Coronary artery (tissue), 2 donors: ENCODE measurements at regions not wholly inside any gene's neighbourhood (a gene's known extent, or its start where the extent isn't known, plus 50 kb on each side); places are given as distances from the start of the nearest gene placed in this dataset.

ENCODE experiments used
- DNase-seq: peaks from one replicate; pipeline ENCODE4 v3.0.0-alpha.2; 2017; ENCODE audit warnings: low spot score
- H3K27ac ChIP-seq, 2 donors: fragments of 200-600 bp; sonication (generic); one replicate each; pipeline ENCODE4 v1.5.1; 2016 to 2019
- H3K4me3 ChIP-seq: fragments of 200-600 bp; sonication (generic); 2 replicates; pipeline ENCODE4 v1.5.1; 2016; ENCODE audit warnings: mild to moderate bottlenecking, moderate library complexity
- TF ChIP-seq, protein P1 (sequence below): fragments of 200-600 bp; sonication (generic); IDR thresholded peaks from one replicate; pipeline ENCODE4 v1.5.1; 2019; ENCODE audit warnings: antibody characterized with exemption

- Histone ChIP-seq H3K27ac (no peak overlapping the region), H3K4me3 (no peak overlapping the region)
- no peak for DNase-seq
- TF ChIP-seq, protein P1, sequence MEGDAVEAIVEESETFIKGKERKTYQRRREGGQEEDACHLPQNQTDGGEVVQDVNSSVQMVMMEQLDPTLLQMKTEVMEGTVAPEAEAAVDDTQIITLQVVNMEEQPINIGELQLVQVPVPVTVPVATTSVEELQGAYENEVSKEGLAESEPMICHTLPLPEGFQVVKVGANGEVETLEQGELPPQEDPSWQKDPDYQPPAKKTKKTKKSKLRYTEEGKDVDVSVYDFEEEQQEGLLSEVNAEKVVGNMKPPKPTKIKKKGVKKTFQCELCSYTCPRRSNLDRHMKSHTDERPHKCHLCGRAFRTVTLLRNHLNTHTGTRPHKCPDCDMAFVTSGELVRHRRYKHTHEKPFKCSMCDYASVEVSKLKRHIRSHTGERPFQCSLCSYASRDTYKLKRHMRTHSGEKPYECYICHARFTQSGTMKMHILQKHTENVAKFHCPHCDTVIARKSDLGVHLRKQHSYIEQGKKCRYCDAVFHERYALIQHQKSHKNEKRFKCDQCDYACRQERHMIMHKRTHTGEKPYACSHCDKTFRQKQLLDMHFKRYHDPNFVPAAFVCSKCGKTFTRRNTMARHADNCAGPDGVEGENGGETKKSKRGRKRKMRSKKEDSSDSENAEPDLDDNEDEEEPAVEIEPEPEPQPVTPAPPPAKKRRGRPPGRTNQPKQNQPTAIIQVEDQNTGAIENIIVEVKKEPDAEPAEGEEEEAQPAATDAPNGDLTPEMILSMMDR: no peak
These were observed 156.1 kb upstream of the NCK2 start for GRCh38 chr2:105588581-105588980.

GRCh38 chr2:105587637-105588036 lies 157.1 kb upstream of the NCK2 start:
- TF ChIP-seq, protein P1: no peak
- no peak for DNase-seq
- Histone ChIP-seq H3K27ac (no peak overlapping the region), H3K4me3 (no peak overlapping the region)

GRCh38 chr2:105584435-105585010 lies 160.2 kb upstream of the NCK2 start:
- Histone ChIP-seq H3K27ac (no peak overlapping the region), H3K4me3 (no peak overlapping the region)
- TF ChIP-seq, protein P1: no peak
- DNase-seq: no peak

- Histone ChIP-seq H3K4me3 (no peak overlapping the region), H3K27ac (no peak overlapping the region)
- no peak for DNase-seq
- TF ChIP-seq, protein P1: no peak
These were observed 161.6 kb upstream of the NCK2 start for GRCh38 chr2:105582952-105583660.

DNA sequence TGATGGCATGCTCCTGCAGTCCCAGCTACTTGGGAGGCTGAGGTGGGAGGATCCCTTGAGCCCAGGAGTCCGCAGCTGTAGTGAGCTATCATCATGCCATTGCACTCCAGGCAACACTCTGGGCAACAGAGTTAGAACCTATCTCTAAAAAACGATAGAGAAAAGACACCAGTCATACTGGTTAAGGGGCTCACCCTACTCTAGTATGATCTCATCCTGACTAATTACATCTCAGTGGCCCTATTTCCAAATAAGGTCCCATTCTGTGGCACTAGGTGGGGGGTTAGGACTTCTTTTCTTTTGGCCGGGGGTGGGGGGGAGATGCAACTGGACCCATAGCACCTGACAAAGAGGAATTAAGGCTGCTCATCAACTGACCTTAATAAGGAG lies 163.2 kb upstream of the NCK2 start:
- Histone ChIP-seq H3K27ac (no peak overlapping the region), H3K4me3 (no peak overlapping the region)
- TF ChIP-seq, protein P1: no peak
- no peak for DNase-seq

GRCh38 chr2:105580870-105581554 lies 163.7 kb upstream of the NCK2 start:
- TF ChIP-seq, protein P1: no peak
- H3K27ac ChIP-seq: no peak overlapping the region
- no peak for DNase-seq
- no peak overlapping the region for H3K4me3 ChIP-seq
